ENCODE measurements at regions not wholly inside any gene's neighbourhood (a gene's known extent, or its start where the extent isn't known, plus 50 kb on each side); places are given as distances from the start of the nearest gene placed in this dataset.

DNA sequence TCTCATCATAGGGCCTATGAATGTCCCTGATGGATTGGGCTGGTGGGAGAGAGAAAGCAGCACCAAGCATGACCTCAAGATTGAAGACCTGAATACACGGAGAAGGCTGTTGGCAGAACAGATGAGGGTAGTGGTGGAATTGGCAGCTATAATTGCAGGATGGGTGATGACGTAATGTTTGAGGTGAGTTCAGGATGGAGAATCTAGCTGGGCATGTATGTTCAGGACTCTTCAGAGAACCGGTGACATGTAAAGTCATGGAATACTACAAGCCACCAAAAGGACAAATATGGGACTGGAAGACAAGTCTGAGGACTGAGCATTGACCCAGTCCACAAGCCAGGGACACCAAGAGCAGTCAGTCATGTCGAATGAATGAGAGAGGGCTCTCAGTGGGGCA is 999.8 kb upstream of the TMEM132C start:
- DNase-seq = no peak

GRCh38 chr12:127268213-127268612 is 998.8 kb upstream of the TMEM132C start:
- no peak for DNase-seq

GRCh38 chr12:127268706-127269425 is 998.1 kb upstream of the TMEM132C start:
- DNase-seq = no peak

DNA sequence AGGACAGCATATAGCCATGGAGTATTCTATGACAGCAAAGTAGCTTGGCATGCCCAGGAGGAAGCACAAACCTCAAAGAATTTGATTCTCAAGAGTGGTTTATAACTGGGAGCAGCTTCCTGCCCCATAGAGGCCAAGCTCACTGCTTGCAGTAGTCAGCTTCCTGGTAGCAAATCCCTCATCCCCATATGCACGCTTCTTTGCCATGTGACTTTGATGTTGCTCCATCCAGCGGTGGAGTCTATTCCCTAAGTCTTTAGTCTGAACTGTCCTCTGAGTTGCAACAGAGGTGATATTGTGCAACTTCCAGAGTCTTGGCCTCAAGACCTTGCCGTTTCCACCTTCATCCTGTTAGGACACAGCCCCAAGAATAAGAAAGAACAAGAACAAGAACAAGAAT is 996.8 kb upstream of the TMEM132C start:
- no peak for DNase-seq

DNA sequence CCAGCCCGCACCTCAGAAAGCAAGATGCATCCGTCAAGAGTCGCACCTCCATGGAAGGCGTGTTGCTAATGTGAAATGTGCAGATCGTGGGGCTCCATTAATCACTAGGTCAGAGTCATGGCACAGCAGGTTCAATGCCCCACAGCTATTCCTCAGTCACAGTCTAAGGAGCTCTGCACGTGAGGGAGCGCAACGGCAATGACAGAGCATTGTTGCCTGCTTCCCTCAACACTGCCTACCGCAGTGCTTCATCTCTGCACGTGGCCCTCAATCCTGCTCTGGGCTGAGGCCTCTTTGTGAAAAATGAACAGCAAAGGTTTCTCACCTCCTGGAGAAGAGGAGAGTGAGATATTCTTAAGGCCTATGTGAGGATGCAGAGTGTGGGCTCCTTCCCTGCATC is 995.2 kb upstream of the TMEM132C start:
- no peak for DNase-seq

- no peak for DNase-seq
These were observed 994.1 kb upstream of the TMEM132C start for GRCh38 chr12:127272864-127273263.

GRCh38 chr12:127273626-127274025 is 993.3 kb upstream of the TMEM132C start:
- no peak for DNase-seq

DNA sequence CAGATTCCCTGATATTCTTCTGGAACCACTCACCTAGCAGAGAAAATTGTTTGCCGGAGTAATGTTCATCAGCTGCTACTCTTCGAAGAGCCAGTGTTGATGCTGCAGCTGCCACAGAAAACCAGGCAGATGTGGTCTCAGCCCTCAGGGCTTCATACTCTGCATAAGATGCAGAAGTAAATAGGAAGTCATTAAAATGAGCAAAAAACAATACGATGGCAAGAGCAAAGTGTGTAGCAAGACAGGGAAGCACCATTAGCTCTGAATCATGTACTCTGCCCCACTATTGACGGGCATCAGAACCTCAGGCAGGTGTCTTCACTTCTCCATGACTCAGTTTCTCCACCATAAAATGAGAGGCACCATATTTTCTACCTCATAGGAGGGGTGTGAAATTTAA is 991.6 kb upstream of the TMEM132C start:
- DNase-seq = no peak

DNA sequence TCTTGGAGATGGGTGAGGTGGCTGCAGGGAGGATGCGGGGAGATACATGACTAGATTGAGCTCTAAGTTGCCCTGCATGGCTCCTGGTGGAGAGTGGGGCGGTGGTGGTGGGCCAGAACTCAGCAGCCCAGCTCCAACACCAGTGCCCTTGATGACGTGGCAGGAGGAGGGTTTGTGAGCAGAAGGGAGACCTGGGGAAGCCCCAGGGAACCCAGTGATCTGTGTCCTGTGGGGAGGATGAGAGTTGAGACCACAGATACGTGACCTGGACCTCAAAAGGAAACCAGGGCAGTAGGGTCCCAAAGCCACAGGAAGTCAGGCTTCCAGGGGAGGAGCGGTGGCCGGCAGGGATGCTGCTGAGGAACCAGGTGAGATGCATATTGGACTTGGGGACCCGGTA is 989.1 kb upstream of the TMEM132C start:
- no peak for DNase-seq

DNA sequence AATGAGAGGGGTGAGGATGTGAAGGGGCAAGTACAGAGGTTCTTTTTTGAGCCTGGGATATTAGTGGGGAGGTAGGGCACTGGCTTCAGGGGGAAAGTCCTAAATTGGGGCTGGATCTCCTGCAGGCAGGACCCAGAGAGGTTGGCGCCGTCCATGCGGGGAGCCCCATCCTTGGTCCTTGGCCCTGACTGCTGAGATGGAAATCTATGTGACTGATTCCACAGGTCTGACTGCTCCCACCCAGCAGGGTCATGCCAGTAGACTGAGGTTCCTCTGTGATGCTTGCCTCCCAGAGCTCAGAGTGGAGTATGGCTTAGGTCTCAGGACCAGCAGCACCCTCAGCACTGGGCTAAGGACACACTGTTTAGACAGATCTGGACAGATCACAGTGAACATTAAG is 988.6 kb upstream of the TMEM132C start:
- no peak for DNase-seq

DNA sequence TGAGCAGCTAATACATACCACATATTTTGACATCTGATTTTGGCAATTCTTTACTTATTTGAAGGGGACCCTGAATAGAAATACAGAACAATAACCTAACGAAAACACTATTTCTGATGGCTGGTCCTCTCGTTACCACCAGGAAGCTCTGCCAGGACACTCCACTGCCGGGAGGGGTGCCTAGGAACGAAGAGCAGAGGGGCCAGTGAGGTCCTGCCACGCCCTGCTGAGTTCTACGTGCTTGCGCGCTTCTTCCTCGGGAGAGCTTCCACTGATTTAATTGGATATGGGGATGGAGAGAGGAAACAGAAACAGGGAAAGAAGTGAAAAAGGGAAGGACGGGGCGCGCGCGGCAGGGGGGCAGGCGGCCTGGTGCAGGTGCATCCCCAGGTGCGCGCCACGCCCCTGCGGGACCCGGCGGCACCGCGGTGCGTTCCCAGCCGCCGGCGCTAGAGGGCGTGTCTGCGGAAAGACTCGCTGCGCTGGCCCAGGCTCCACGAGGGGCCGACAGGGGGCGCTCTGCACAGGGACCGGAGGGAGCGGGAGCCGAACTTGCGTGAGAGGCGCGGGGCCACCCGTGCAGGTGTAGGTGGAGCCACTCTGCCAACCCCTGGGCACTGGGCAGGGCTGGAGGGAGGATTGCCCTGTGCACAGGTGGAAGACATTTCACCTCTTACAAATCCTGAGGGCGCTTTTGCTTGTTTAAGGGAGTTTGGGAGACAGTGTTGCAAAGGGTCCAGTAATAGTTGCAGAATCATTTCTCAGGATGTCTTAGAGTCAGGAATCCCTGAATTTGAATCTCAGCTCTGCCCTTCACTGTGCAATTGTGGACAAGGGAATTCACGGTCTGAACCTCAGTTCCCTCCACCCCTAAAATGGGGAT is 986.3 kb upstream of the TMEM132C start:
- DNase-seq = peak in 4 of 6 experiments; percentile 3 to 38 (median 11)

- DNase-seq = no peak
These were observed 984.0 kb upstream of the TMEM132C start for GRCh38 chr12:127282786-127283565.

GRCh38 chr12:127284021-127284420 is 982.9 kb upstream of the TMEM132C start:
- no peak for DNase-seq

DNA sequence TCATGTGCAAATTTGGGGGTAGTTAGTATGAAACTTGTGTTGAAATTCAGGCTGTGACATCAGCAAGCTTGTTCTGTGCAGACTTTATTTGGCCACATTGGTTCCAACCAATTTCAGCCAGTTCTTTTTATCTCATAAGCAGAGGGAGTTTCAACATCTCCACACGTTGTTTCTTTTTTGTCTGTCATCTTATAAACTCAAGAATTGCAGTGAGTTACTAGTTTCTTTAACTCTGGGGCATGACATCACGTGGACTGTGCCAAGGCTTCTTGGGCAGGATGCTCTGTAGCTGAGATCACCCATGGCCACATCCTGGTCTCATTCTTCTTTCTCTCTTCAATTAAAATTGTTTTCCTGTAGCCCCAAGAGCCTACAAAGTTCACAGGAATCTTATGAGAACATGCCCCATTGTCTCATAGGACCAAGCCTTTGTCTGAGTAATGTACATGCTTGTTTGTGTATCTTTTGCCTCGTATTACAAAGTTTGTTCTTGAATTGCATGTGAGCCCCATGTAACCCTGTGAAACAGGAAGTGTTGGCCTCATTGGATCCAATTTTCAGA is 982.0 kb upstream of the TMEM132C start:
- no peak for DNase-seq

- DNase-seq = no peak
These were observed 980.7 kb upstream of the TMEM132C start for GRCh38 chr12:127286281-127286680.

- DNase-seq = no peak
These were observed 979.7 kb upstream of the TMEM132C start for GRCh38 chr12:127287256-127287655.

DNA sequence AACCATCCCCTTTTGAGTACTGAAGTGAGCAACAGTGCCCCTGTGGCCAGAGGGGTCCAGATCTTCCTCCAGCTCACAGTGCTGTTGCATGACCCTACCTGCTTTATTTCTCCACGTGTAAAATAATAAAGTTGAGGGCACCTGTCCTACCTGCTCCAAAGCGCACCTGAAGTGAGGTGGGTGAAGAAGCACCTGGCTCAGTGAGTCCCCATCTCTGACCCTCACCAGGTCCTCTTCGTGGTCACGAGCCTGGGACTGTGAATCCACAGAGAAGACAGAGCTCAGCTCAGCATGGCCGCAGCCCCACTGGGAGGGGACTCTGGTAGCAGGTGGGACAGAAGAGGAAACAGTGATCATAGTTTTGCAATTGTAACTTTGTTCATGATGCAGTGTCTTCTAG is 976.7 kb upstream of the TMEM132C start:
- no peak for DNase-seq

DNA sequence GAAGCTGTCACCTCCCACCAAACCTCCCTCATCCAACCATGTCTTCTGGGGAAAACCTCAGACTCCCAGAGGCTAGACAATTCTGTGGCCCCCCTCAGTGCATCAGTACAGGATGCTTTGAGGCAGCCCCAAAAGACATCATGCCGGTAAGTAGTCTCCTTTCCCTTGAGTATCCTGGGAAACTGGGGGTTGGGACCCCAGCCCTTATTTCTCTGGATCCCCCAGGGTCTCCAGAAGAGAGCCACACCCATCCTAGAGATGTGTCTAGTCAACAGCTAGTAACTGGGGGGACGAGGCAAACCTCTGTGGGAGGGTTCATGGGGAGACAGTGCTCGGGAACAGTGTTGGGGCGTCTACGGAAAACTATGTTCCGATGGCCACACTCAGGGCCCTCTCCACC is 974.2 kb upstream of the TMEM132C start:
- no peak for DNase-seq

DNA sequence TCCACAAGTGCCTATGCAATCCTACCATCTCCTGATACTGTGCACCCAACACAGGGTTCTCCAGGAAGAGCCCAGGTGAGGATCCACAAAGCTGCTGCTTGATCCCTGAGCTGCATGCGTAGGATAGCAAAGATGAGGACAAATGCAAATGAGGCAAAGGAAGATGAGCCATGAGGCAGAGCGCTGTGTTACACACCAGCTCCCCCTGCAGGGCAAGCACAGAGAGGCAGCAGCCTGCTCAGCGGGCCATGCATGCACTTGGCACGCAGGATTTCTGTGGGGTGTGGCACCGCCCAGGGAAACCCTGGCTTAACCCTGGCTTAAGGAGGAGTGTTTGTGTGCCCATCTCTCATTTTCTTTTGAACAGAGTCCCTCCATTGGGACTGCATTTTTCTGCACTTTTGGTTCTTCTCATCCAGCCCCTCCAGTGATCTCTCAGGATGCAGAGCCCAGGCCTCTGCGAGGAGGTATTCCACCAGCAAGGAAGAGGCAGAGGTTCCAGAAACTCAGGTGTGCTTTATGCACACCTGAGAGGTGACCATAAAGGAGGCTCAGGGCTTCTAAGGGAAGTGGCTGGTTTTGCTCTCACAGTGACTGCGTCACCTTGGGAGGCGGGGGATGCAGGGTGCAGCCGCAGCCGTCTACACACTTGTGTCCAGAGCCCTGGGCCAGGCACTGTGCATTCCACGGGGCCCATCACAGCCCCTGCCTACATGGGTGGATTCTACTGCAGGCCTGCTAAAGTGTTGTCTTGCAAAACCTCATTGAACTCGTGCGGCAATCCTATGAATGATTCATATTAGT is 973.3 kb upstream of the TMEM132C start:
- DNase-seq = peak in 2 of 6 experiments; percentile 3 to 10

DNA sequence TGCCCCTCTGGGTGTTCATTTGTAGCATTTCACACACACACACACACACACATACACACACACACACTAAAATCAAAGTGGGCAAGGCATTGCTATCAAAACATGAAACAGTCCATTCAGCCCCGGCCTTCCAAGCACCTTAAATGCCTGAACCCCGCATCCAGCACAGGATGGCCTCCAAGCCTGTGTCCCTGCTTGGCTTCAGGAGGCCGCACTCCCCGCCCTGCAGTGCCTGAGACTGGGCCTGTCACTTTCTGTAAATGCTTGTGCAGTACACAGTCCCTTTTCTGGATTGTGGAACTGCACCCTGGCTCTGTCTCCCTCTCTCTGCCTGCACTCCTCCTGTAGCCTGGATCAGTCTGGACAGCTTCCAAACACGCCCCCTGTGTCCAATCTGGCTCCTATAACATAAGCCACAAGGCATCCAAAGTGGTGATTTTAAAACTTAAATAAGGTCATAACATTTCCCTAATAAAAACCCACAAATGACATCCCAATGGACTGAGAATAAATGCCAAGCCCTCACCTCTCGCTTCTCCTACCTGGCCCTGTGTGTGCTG is 972.2 kb upstream of the TMEM132C start:
- DNase-seq = no peak

- DNase-seq = no peak
These were observed 971.3 kb upstream of the TMEM132C start for GRCh38 chr12:127295630-127296029.

GRCh38 chr12:127296591-127296990 is 970.4 kb upstream of the TMEM132C start:
- no peak for DNase-seq
